ENCODE measurements at regions not wholly inside any gene's neighbourhood (a gene's known extent, or its start where the extent isn't known, plus 50 kb on each side); places are given as distances from the start of the nearest gene placed in this dataset.
"Not testable (repeated sequence)": the region's sequence is repeated elsewhere in the genome, so short reads cannot be mapped to it uniquely, and the experiment has no call there.

DNA sequence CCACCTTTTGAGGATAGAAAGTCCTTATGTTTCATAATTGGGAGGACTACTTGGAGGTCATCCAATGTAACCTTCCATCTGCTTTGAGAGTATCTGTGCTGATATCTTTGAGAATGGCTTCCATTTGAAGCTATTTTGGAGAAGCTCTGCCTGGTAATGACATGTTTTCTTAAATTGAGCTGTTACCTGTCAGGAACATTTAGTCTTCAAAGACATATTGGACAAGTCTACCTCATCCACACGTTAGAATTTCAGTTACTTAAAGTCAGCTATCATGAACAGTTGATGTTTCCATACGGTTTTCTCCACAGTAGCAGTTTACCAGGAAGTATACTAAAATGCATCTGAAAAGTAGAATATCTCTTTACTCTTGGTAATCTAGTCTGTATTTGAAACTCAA is 318.5 kb downstream of the EDEM1 start:
- CTCF ChIA-PET: no interaction called here
- POLR2A ChIA-PET: no interaction called here
- no peak for FAIRE-seq
- H3K4me2 ChIP-seq: no peak overlapping the region
- DNase-seq (ENCODE audit: low read depth in 1 of 2, low spot score in 1 of 2): no peak
- H3K9me3 ChIP-seq: no peaks in the 10 kb centered on the region; the same call in 2 of the 3 replicates
- no peak for ATAC-seq
- 19% methylated on average over 2 of the region's 2 CpGs for WGBS (ENCODE audit: missing lambda C conversion rate)
- H3K4me1 ChIP-seq: peaks cover 11% of the 10 kb centered on the region; the same call in 2 of the 3 replicates
- TF ChIP-seq ZC3H11A (IDR thresholded peaks at IDR 0.05) (no peak), EHMT2 (IDR thresholded peaks at IDR 0.05; ENCODE audit: low read depth) (no peak), POLR2A (IDR thresholded peaks at IDR 0.05; ENCODE audit: low read length) (no peak), NPAS2 (CRISPR knock-in tag; IDR thresholded peaks at IDR 0.05; ENCODE audit: borderline replicate concordance) (no peak), POLR2AphosphoS2 (conservative IDR thresholded peaks at IDR 0.05; ENCODE audit: low read length) (no peak), HOXB5 (CRISPR knock-in tag; IDR thresholded peaks at IDR 0.05) (no peak), CHD4 (IDR thresholded peaks at IDR 0.05; ENCODE audit: borderline replicate concordance) (no peak), HOXA7 (CRISPR knock-in tag; IDR thresholded peaks at IDR 0.05) (no peak), FOSL2 (IDR thresholded peaks at IDR 0.05) (no peak), FOSL2 (CRISPR knock-in tag; IDR thresholded peaks at IDR 0.05) (no peak), RARB (CRISPR knock-in tag; IDR thresholded peaks at IDR 0.05) (no peak), FOXS1 (CRISPR knock-in tag; IDR thresholded peaks at IDR 0.05) (no peak), ZSCAN20 (CRISPR knock-in tag; IDR thresholded peaks at IDR 0.05) (no peak), ZNF302 (CRISPR knock-in tag; IDR thresholded peaks at IDR 0.05) (no peak), SREBF2 (IDR thresholded peaks at IDR 0.05) (no peak)
- TF ChIP-seq, protein P1, sequence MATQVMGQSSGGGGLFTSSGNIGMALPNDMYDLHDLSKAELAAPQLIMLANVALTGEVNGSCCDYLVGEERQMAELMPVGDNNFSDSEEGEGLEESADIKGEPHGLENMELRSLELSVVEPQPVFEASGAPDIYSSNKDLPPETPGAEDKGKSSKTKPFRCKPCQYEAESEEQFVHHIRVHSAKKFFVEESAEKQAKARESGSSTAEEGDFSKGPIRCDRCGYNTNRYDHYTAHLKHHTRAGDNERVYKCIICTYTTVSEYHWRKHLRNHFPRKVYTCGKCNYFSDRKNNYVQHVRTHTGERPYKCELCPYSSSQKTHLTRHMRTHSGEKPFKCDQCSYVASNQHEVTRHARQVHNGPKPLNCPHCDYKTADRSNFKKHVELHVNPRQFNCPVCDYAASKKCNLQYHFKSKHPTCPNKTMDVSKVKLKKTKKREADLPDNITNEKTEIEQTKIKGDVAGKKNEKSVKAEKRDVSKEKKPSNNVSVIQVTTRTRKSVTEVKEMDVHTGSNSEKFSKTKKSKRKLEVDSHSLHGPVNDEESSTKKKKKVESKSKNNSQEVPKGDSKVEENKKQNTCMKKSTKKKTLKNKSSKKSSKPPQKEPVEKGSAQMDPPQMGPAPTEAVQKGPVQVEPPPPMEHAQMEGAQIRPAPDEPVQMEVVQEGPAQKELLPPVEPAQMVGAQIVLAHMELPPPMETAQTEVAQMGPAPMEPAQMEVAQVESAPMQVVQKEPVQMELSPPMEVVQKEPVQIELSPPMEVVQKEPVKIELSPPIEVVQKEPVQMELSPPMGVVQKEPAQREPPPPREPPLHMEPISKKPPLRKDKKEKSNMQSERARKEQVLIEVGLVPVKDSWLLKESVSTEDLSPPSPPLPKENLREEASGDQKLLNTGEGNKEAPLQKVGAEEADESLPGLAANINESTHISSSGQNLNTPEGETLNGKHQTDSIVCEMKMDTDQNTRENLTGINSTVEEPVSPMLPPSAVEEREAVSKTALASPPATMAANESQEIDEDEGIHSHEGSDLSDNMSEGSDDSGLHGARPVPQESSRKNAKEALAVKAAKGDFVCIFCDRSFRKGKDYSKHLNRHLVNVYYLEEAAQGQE (IDR thresholded peaks at IDR 0.05): no peak
- TF ChIP-seq, protein P2, sequence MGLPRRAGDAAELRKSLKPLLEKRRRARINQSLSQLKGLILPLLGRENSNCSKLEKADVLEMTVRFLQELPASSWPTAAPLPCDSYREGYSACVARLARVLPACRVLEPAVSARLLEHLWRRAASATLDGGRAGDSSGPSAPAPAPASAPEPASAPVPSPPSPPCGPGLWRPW (IDR thresholded peaks at IDR 0.05): no peak
- TF ChIP-seq, protein P3, sequence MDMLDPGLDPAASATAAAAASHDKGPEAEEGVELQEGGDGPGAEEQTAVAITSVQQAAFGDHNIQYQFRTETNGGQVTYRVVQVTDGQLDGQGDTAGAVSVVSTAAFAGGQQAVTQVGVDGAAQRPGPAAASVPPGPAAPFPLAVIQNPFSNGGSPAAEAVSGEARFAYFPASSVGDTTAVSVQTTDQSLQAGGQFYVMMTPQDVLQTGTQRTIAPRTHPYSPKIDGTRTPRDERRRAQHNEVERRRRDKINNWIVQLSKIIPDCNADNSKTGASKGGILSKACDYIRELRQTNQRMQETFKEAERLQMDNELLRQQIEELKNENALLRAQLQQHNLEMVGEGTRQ (IDR thresholded peaks at IDR 0.05): no peak
- TF ChIP-seq, protein P4, sequence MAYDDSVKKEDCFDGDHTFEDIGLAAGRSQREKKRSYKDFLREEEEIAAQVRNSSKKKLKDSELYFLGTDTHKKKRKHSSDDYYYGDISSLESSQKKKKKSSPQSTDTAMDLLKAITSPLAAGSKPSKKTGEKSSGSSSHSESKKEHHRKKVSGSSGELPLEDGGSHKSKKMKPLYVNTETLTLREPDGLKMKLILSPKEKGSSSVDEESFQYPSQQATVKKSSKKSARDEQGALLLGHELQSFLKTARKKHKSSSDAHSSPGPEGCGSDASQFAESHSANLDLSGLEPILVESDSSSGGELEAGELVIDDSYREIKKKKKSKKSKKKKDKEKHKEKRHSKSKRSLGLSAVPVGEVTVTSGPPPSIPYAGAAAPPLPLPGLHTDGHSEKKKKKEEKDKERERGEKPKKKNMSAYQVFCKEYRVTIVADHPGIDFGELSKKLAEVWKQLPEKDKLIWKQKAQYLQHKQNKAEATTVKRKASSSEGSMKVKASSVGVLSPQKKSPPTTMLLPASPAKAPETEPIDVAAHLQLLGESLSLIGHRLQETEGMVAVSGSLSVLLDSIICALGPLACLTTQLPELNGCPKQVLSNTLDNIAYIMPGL (CRISPR knock-in tag; IDR thresholded peaks at IDR 0.05; ENCODE audit: borderline replicate concordance): no peak
- TF ChIP-seq, protein P5, sequence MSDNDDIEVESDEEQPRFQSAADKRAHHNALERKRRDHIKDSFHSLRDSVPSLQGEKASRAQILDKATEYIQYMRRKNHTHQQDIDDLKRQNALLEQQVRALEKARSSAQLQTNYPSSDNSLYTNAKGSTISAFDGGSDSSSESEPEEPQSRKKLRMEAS (IDR thresholded peaks at IDR 0.05): no peak
- H3K27ac ChIP-seq: no peak overlapping the region
- H3K4me3 ChIP-seq: no peak overlapping the region

DNA sequence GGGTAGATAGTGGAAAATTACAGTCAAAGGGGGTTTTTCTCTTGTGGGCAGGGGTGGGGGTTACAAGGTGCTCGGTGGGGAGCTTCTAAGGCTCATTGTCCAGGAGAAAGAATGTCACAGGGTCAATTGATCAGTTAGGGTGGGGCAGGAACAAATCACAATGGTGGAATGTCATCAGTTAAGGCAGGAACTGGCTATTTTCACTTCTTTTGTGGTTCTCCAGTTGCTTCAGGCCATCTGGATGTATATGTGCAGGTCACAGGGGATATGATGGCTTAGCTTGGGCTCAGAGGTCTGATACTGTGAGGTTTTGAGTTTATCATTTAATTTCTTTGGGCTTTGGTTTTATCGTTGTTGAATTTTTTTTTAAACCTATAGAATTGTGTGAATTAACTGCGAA is 321.4 kb downstream of the EDEM1 start:
- peaks cover 11% of the 10 kb centered on the region; the same call in 2 of the 3 replicates for H3K4me1 ChIP-seq
- WGBS (ENCODE audit: missing lambda C conversion rate): 14% methylated on average over 3 of the region's 3 CpGs
- H3K4me3 ChIP-seq; FAIRE-seq; POLR2A ChIA-PET; DNase-seq (ENCODE audit: low read depth in 1 of 2, low spot score in 1 of 2); H3K27ac ChIP-seq; CTCF ChIA-PET; H3K9me3 ChIP-seq; ATAC-seq; H3K4me2 ChIP-seq: not testable (repeated sequence)

Measured in A549 (cell line).